Smooth muscle cell (in vitro differentiated cells): ENCODE measurements at regions not wholly inside any gene's neighbourhood (a gene's known extent, or its start where the extent isn't known, plus 50 kb on each side); places are given as distances from the start of the nearest gene placed in this dataset.

Source experiments
- DNase-seq: peaks from one replicate; lab custom pipeline; 2025; ENCODE audit not compliant: unreplicated experiment; lab: John Stamatoyannopoulos, UW
- H2AFZ ChIP-seq: fragments of 200-600 bp; sonication (generic); 2 replicates; pipeline ENCODE4 v1.6.0; 2016; ENCODE audit warnings: antibody characterized with exemption, low read depth, mild to moderate bottlenecking
- H3F3A ChIP-seq: fragments of 200-600 bp; sonication (generic); 2 replicates; pipeline ENCODE4 v1.6.0; 2017; ENCODE audit warnings: antibody characterized with exemption, low read depth
- H3K27ac ChIP-seq: fragments of 200-600 bp; sonication (generic); 2 replicates; pipeline ENCODE4 v1.5.1; 2016; ENCODE audit warnings: low read depth, mild to moderate bottlenecking
- H3K27me3 ChIP-seq: fragments of 200-600 bp; sonication (generic); 2 replicates; pipeline ENCODE4 v1.6.1; 2016; ENCODE audit warnings: low read depth, mild to moderate bottlenecking
- H3K36me3 ChIP-seq: fragments of 200-600 bp; sonication (generic); 2 replicates; pipeline ENCODE4 v1.5.1; 2016; ENCODE audit warnings: low read depth
- H3K4me1 ChIP-seq: fragments of 200-600 bp; sonication (generic); 2 replicates; pipeline ENCODE4 v1.5.1; 2016; ENCODE audit warnings: low read depth
- H3K4me2 ChIP-seq: fragments of 200-600 bp; sonication (generic); 2 replicates; pipeline ENCODE4 v1.6.0; 2016; ENCODE audit warnings: mild to moderate bottlenecking
- H3K4me3 ChIP-seq: fragments of 200-600 bp; sonication (generic); 2 replicates; pipeline ENCODE4 v1.5.1; 2016; ENCODE audit warnings: mild to moderate bottlenecking
- H3K79me2 ChIP-seq: fragments of 200-600 bp; sonication (generic); 2 replicates; pipeline ENCODE4 v1.6.0; 2016; ENCODE audit warnings: low read depth, mild to moderate bottlenecking
- H3K9ac ChIP-seq: fragments of 200-600 bp; sonication (generic); 2 replicates; pipeline ENCODE4 v1.6.0; 2016; ENCODE audit warnings: low read depth
- H3K9me3 ChIP-seq: fragments of 200-600 bp; sonication (generic); replicated peaks from 2 replicates; pipeline ENCODE4 v1.5.1; 2016; ENCODE audit warnings: low read depth
- H4K20me1 ChIP-seq: fragments of 200-600 bp; sonication (generic); 2 replicates; pipeline ENCODE4 v1.6.0; 2016; ENCODE audit warnings: low read depth
- CTCF ChIP-seq: fragments of 200-600 bp; sonication (generic); IDR thresholded peaks from 2 replicates; pipeline ENCODE4 v1.5.1; 2017; ENCODE audit warnings: borderline replicate concordance, mild to moderate bottlenecking, antibody characterized with exemption; ENCODE audit not compliant: insufficient read depth, poor library complexity, severe bottlenecking
- WGBS: methylation state at CpG from one replicate; pipeline ENCODE4 v1.1.7; 2016; ENCODE audit warnings: low lambda C conversion rate; 5-methylcytosine and 5-hydroxymethylcytosine counted together

- DNase-seq = no peak
- no peaks in the 10 kb centered on the region for H3K9me3 ChIP-seq
- H3K9ac ChIP-seq = no peak overlapping the region
- H3F3A ChIP-seq = peaks cover 5% of the 10 kb centered on the region
- peaks cover 2% of the 10 kb centered on the region for H3K27me3 ChIP-seq
- no peaks in the 10 kb centered on the region for H4K20me1 ChIP-seq
- no peak overlapping the region for H3K4me2 ChIP-seq
- H3K4me1 ChIP-seq = peaks cover 11% of the 10 kb centered on the region
- H3K4me3 ChIP-seq = no peak overlapping the region
- no peaks in the 10 kb centered on the region for H3K36me3 ChIP-seq
- H3K27ac ChIP-seq = no peak overlapping the region
- no peak for TF ChIP-seq CTCF
- no peaks in the 10 kb centered on the region for H3K79me2 ChIP-seq
- H2AFZ ChIP-seq = no peak overlapping the region
Observed at GRCh38 chr10:123305671-123306070, 151.5 kb downstream of the BUB3 start.

- H3K79me2 ChIP-seq = no peaks in the 10 kb centered on the region
- no peaks in the 10 kb centered on the region for H4K20me1 ChIP-seq
- WGBS = 87% methylated on average over 7 of the region's 7 CpGs
- H3K4me1 ChIP-seq = peaks cover 9% of the 10 kb centered on the region
- no peak for TF ChIP-seq CTCF
- H3K4me3 ChIP-seq = no peak overlapping the region
- no peak overlapping the region for H3K27ac ChIP-seq
- DNase-seq = no peak
- H3F3A ChIP-seq = peaks cover 5% of the 10 kb centered on the region
- H3K4me2 ChIP-seq = no peak overlapping the region
- no peak overlapping the region for H2AFZ ChIP-seq
- no peaks in the 10 kb centered on the region for H3K36me3 ChIP-seq
- H3K9ac ChIP-seq = no peak overlapping the region
- H3K27me3 ChIP-seq = peaks cover 2% of the 10 kb centered on the region
- H3K9me3 ChIP-seq = no peaks in the 10 kb centered on the region
Observed at GRCh38 chr10:123306290-123306689, 152.1 kb downstream of the BUB3 start.

GRCh38 chr10:123309731-123310130 is 155.5 kb downstream of the BUB3 start:
- H2AFZ ChIP-seq = peak overlapping the region; percentile 51
- peaks cover 15% of the 10 kb centered on the region for H3K4me1 ChIP-seq
- peak overlapping the region; percentile 66 for H3K27ac ChIP-seq
- H3K9me3 ChIP-seq = no peaks in the 10 kb centered on the region
- H3F3A ChIP-seq = peaks cover 5% of the 10 kb centered on the region
- no peak overlapping the region for H3K9ac ChIP-seq
- no peak for TF ChIP-seq CTCF
- no peaks in the 10 kb centered on the region for H3K79me2 ChIP-seq
- H3K36me3 ChIP-seq = no peaks in the 10 kb centered on the region
- H3K27me3 ChIP-seq = peaks cover 2% of the 10 kb centered on the region
- H3K4me2 ChIP-seq = peak overlapping the region; percentile 52
- H4K20me1 ChIP-seq = no peaks in the 10 kb centered on the region
- H3K4me3 ChIP-seq = no peak overlapping the region
- DNase-seq = no peak
- 34% methylated on average over 6 of the region's 6 CpGs for WGBS

- H3K27ac ChIP-seq = no peak overlapping the region
- no peaks in the 10 kb centered on the region for H4K20me1 ChIP-seq
- 87% methylated on average over 1 of the region's 1 CpG for WGBS
- H3K9ac ChIP-seq = no peak overlapping the region
- no peaks in the 10 kb centered on the region for H3K36me3 ChIP-seq
- no peak overlapping the region for H3K4me3 ChIP-seq
- no peak overlapping the region for H2AFZ ChIP-seq
- H3K9me3 ChIP-seq = no peaks in the 10 kb centered on the region
- no peaks in the 10 kb centered on the region for H3K27me3 ChIP-seq
- DNase-seq = no peak
- no peaks in the 10 kb centered on the region for H3F3A ChIP-seq
- no peak overlapping the region for H3K4me2 ChIP-seq
- peaks cover 10% of the 10 kb centered on the region for H3K4me1 ChIP-seq
- no peak for TF ChIP-seq CTCF
- H3K79me2 ChIP-seq = no peaks in the 10 kb centered on the region
Observed at GRCh38 chr10:123316776-123317175, 162.6 kb downstream of the BUB3 start.
